ENCODE measurements at regions not wholly inside any gene's neighbourhood (a gene's known extent, or its start where the extent isn't known, plus 50 kb on each side); places are given as distances from the start of the nearest gene placed in this dataset.

- H3K27me3 Mint-ChIP-seq, result peaks cover 67 to 83% of the 10 kb centered on the region in 2 donors
- no peak for ATAC-seq (replicated peaks)
- H3K27ac Mint-ChIP-seq, result no peak overlapping the region
- no peaks in the 10 kb centered on the region for H3K9me3 Mint-ChIP-seq
- DNase-seq, result no peak
- H3K36me3 Mint-ChIP-seq, result no peaks in the 10 kb centered on the region
- H3K4me1 Mint-ChIP-seq, result peaks cover 12 to 13% of the 10 kb centered on the region in 2 donors
- no peak overlapping the region for H3K4me3 Mint-ChIP-seq
These were observed 59.8 kb downstream of the MRM1 start for GRCh38 chr17:36661047-36661666.

- H3K27ac Mint-ChIP-seq, result no peak overlapping the region
- H3K27me3 Mint-ChIP-seq, result peaks cover 64 to 82% of the 10 kb centered on the region in 2 donors
- no peaks in the 10 kb centered on the region for H3K36me3 Mint-ChIP-seq
- no peaks in the 10 kb centered on the region for H3K9me3 Mint-ChIP-seq
- ATAC-seq (replicated peaks) (no peak), DNase-seq (no peak)
- H3K4me3 Mint-ChIP-seq, result no peak overlapping the region
- peaks cover 10 to 13% of the 10 kb centered on the region in 2 donors for H3K4me1 Mint-ChIP-seq
These were observed 60.3 kb downstream of the MRM1 start for GRCh38 chr17:36661688-36662087.

GRCh38 chr17:36665417-36665816 is 64.0 kb downstream of the MRM1 start:
- no peak overlapping the region for H3K27ac Mint-ChIP-seq
- H3K4me3 Mint-ChIP-seq, result no peak overlapping the region
- no peaks in the 10 kb centered on the region for H3K9me3 Mint-ChIP-seq
- ATAC-seq (replicated peaks) (no peak), DNase-seq (no peak)
- H3K27me3 Mint-ChIP-seq, result peaks cover 43 to 52% of the 10 kb centered on the region in 2 donors
- H3K36me3 Mint-ChIP-seq, result no peaks in the 10 kb centered on the region
- no peaks in the 10 kb centered on the region for H3K4me1 Mint-ChIP-seq

- no peak overlapping the region for H3K4me3 Mint-ChIP-seq
- H3K36me3 Mint-ChIP-seq, result no peaks in the 10 kb centered on the region
- no peak overlapping the region for H3K27ac Mint-ChIP-seq
- ATAC-seq (replicated peaks) (peak in 1 of 2 donors; percentile 53), DNase-seq (no peak)
- peaks cover 36 to 38% of the 10 kb centered on the region in 2 donors for H3K27me3 Mint-ChIP-seq
- H3K9me3 Mint-ChIP-seq, result no peaks in the 10 kb centered on the region
- H3K4me1 Mint-ChIP-seq, result no peaks in the 10 kb centered on the region
These were observed 66.5 kb downstream of the MRM1 start for GRCh38 chr17:36667922-36668321.

GRCh38 chr17:36668824-36669223 is 67.4 kb downstream of the MRM1 start:
- Mint-ChIP-seq H3K4me3 (no peak overlapping the region), H3K27ac (no peak overlapping the region), H3K4me1 (peaks cover 0 to 2% of the 10 kb centered on the region in 2 donors), H3K27me3 (peaks cover 27 to 33% of the 10 kb centered on the region in 2 donors), H3K9me3 (no peaks in the 10 kb centered on the region), H3K36me3 (no peaks in the 10 kb centered on the region)
- ATAC-seq (replicated peaks) (no peak), DNase-seq (no peak)

GRCh38 chr17:36671144-36671543 is 69.8 kb downstream of the MRM1 start:
- no peaks in the 10 kb centered on the region for H3K36me3 Mint-ChIP-seq
- peaks cover 2 to 5% of the 10 kb centered on the region in 2 donors for H3K4me1 Mint-ChIP-seq
- DNase-seq (no peak), ATAC-seq (replicated peaks) (no peak)
- H3K4me3 Mint-ChIP-seq, result no peak overlapping the region
- peaks cover 13 to 20% of the 10 kb centered on the region in 2 donors for H3K27me3 Mint-ChIP-seq
- H3K27ac Mint-ChIP-seq, result no peak overlapping the region
- H3K9me3 Mint-ChIP-seq, result no peaks in the 10 kb centered on the region

GRCh38 chr17:36672403-36672918 is 71.1 kb downstream of the MRM1 start:
- Mint-ChIP-seq H3K27ac (no peak overlapping the region), H3K4me3 (no peak overlapping the region), H3K9me3 (no peaks in the 10 kb centered on the region), H3K36me3 (no peaks in the 10 kb centered on the region), H3K27me3 (peaks cover 17 to 28% of the 10 kb centered on the region in 2 donors), H3K4me1 (peaks cover 2 to 5% of the 10 kb centered on the region in 2 donors)
- DNase-seq, result no peak
- no peak for ATAC-seq (replicated peaks)

GRCh38 chr17:36673068-36673467 is 71.7 kb downstream of the MRM1 start:
- no peaks in the 10 kb centered on the region for H3K9me3 Mint-ChIP-seq
- H3K27ac Mint-ChIP-seq, result no peak overlapping the region
- H3K36me3 Mint-ChIP-seq, result no peaks in the 10 kb centered on the region
- ATAC-seq (replicated peaks) (no peak), DNase-seq (no peak)
- H3K4me1 Mint-ChIP-seq, result peaks cover 2 to 5% of the 10 kb centered on the region in 2 donors
- H3K27me3 Mint-ChIP-seq, result peaks cover 17 to 29% of the 10 kb centered on the region in 2 donors
- no peak overlapping the region for H3K4me3 Mint-ChIP-seq

- H3K36me3 Mint-ChIP-seq, result no peaks in the 10 kb centered on the region
- H3K4me3 Mint-ChIP-seq, result no peak overlapping the region
- H3K27ac Mint-ChIP-seq, result no peak overlapping the region
- ATAC-seq (replicated peaks) (no peak), DNase-seq (no peak)
- H3K4me1 Mint-ChIP-seq, result peaks cover 2 to 5% of the 10 kb centered on the region in 2 donors
- no peaks in the 10 kb centered on the region for H3K9me3 Mint-ChIP-seq
- peaks cover 17 to 29% of the 10 kb centered on the region in 2 donors for H3K27me3 Mint-ChIP-seq
These were observed 72.4 kb downstream of the MRM1 start for GRCh38 chr17:36673637-36674277.

GRCh38 chr17:36674278-36674650 is 72.9 kb downstream of the MRM1 start:
- no peak for DNase-seq
- peaks cover 17 to 29% of the 10 kb centered on the region in 2 donors for H3K27me3 Mint-ChIP-seq
- H3K4me3 Mint-ChIP-seq, result no peak overlapping the region
- ATAC-seq (replicated peaks), result no peak
- H3K9me3 Mint-ChIP-seq, result no peaks in the 10 kb centered on the region
- no peaks in the 10 kb centered on the region for H3K36me3 Mint-ChIP-seq
- H3K4me1 Mint-ChIP-seq, result peaks cover 2 to 5% of the 10 kb centered on the region in 2 donors
- no peak overlapping the region for H3K27ac Mint-ChIP-seq

GRCh38 chr17:36675250-36675649 is 73.9 kb downstream of the MRM1 start:
- no peak for DNase-seq

GRCh38 chr17:36675786-36676185 is 74.4 kb downstream of the MRM1 start:
- no peaks in the 10 kb centered on the region for H3K9me3 Mint-ChIP-seq
- no peak for ATAC-seq (replicated peaks)
- no peak overlapping the region for H3K27ac Mint-ChIP-seq
- no peak for DNase-seq
- H3K27me3 Mint-ChIP-seq, result peaks cover 17 to 30% of the 10 kb centered on the region in 2 donors
- H3K36me3 Mint-ChIP-seq, result no peaks in the 10 kb centered on the region
- no peak overlapping the region for H3K4me3 Mint-ChIP-seq
- H3K4me1 Mint-ChIP-seq, result peaks cover 2 to 5% of the 10 kb centered on the region in 2 donors

More at GRCh38 chr17:36675250-36675649, 73.9 kb downstream of the MRM1 start:
- H3K4me1 Mint-ChIP-seq, result peaks cover 2 to 5% of the 10 kb centered on the region in 2 donors
- no peaks in the 10 kb centered on the region for H3K36me3 Mint-ChIP-seq
- H3K27me3 Mint-ChIP-seq, result peaks cover 17 to 30% of the 10 kb centered on the region in 2 donors
- no peaks in the 10 kb centered on the region for H3K9me3 Mint-ChIP-seq
- H3K4me3 Mint-ChIP-seq, result no peak overlapping the region
- no peak overlapping the region for H3K27ac Mint-ChIP-seq
- no peak for ATAC-seq (replicated peaks)

- H3K27ac Mint-ChIP-seq, result no peak overlapping the region
- peaks cover 0 to 5% of the 10 kb centered on the region in 2 donors for H3K4me1 Mint-ChIP-seq
- ATAC-seq (replicated peaks), result no peak
- no peak overlapping the region for H3K4me3 Mint-ChIP-seq
- no peaks in the 10 kb centered on the region for H3K36me3 Mint-ChIP-seq
- H3K9me3 Mint-ChIP-seq, result no peaks in the 10 kb centered on the region
- no peak for DNase-seq
- peaks cover 23 to 29% of the 10 kb centered on the region in 2 donors for H3K27me3 Mint-ChIP-seq
These were observed 78.6 kb downstream of the MRM1 start for GRCh38 chr17:36679815-36680467.

- DNase-seq (no peak), ATAC-seq (replicated peaks) (no peak)
- Mint-ChIP-seq H3K4me3 (no peak overlapping the region), H3K4me1 (peaks cover 0 to under 1% of the 10 kb centered on the region in 2 donors), H3K27me3 (peaks cover 23 to 27% of the 10 kb centered on the region in 2 donors), H3K9me3 (no peaks in the 10 kb centered on the region), H3K36me3 (no peaks in the 10 kb centered on the region), H3K27ac (no peak overlapping the region)
These were observed 79.4 kb downstream of the MRM1 start for GRCh38 chr17:36680701-36681202.

Data from stimulated activated naive B cell treated with anti-CD40 and anti-IgM and Interleukin-4, amounts not matched to agents 10 μg/mL and 1 μg/mL and 100 μg/mL, for 72 hours (primary cell).